HFF-Myc (cell line): ENCODE measurements at regions not wholly inside any gene's neighbourhood (a gene's known extent, or its start where the extent isn't known, plus 50 kb on each side); places are given as distances from the start of the nearest gene placed in this dataset.

ENCODE experiments used
- DNase-seq: peaks from one replicate; pipeline ENCODE4 v3.0.0-alpha.2; 2011; ENCODE audit warnings: low read depth; ENCODE audit errors: extremely low read depth
- H3K4me3 ChIP-seq: replicated peaks from 2 replicates; pipeline ENCODE4 v1.5.1; 2011; ENCODE audit warnings: low read depth, mild to moderate bottlenecking, control low read depth, low read length
- TF ChIP-seq, protein P1 (sequence below): IDR thresholded peaks from 2 replicates; pipeline ENCODE4 v1.5.1; 2012; ENCODE audit warnings: mild to moderate bottlenecking, low read depth, low read length, control low read depth; ENCODE audit errors: missing control alignments

DNA sequence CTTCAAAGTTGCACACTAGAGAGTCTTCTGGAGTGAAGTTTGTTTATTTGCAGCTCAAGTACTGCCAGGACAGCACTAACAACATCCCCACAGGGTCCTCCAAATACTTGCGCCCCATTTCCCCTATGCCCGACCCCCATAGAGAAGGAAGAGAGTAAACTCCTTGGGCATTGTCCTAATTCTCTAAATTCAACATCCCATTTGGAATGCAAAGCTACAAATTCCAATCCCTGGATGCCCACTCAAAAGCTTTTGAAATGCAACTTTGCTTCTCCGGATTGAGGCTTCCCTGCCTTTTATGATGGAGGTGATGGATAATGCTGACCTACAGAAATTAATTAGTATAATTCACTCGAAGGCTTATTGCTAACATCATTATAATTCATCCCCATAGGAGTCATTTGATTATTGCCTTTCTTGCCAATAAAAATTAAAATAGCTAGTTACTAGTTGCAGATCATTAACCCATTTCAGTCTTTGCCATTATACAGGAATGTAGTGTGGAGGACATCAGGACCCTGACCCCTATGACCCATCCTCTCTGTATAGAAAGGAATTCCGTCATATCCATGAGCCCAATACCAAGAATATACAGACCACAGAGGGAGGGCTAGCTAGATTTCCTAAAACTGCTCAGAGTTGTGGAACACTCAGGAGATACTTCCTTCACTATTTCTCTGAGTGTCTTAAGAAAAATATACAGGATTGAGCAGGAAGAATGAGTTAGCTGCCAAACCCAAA is 277.6 kb downstream of the ZNF608 start:
- no peak for DNase-seq
- no peak overlapping the region for H3K4me3 ChIP-seq
- TF ChIP-seq, protein P1, sequence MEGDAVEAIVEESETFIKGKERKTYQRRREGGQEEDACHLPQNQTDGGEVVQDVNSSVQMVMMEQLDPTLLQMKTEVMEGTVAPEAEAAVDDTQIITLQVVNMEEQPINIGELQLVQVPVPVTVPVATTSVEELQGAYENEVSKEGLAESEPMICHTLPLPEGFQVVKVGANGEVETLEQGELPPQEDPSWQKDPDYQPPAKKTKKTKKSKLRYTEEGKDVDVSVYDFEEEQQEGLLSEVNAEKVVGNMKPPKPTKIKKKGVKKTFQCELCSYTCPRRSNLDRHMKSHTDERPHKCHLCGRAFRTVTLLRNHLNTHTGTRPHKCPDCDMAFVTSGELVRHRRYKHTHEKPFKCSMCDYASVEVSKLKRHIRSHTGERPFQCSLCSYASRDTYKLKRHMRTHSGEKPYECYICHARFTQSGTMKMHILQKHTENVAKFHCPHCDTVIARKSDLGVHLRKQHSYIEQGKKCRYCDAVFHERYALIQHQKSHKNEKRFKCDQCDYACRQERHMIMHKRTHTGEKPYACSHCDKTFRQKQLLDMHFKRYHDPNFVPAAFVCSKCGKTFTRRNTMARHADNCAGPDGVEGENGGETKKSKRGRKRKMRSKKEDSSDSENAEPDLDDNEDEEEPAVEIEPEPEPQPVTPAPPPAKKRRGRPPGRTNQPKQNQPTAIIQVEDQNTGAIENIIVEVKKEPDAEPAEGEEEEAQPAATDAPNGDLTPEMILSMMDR = no peak

DNA sequence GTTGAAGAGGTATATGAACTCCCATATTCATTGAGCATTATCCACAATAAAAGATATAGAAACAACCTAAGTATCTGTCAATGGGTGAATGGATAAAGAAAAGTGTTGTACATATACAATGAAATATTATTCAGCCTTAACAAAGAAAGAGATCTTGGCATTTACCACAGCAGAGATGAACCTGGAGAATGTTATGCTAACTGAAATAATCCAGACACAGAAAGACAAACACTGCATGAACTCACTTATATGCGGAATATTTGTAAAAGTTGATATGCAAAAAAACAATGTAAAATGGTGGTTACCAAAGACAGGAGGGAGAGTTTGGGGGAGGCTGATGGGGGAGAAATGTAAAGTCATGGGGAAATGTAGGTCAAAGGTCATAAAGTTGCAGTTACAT is 278.7 kb downstream of the ZNF608 start:
- no peak for DNase-seq
- no peak overlapping the region for H3K4me3 ChIP-seq
- TF ChIP-seq, protein P1 = no peak

DNA sequence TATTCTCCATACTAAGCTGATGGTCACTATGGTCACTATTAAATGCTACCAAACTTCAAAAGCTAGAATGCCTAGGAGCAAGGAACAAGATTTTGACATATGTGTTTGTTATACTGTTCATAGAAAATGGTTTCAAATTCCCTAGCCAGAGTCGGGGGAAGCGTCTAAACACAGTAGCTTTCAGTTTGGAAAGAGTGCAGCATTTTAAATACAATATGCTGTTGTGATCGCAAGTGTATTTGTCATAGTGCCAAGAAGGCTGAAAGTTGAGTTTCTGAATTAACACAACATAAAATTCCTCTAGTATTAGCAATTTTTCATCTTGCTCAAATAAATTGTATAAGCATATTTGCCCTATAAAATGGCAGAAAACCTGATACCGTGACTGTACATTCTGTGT is 280.4 kb downstream of the ZNF608 start:
- no peak for DNase-seq
- TF ChIP-seq, protein P1 = no peak
- H3K4me3 ChIP-seq = no peak overlapping the region

DNA sequence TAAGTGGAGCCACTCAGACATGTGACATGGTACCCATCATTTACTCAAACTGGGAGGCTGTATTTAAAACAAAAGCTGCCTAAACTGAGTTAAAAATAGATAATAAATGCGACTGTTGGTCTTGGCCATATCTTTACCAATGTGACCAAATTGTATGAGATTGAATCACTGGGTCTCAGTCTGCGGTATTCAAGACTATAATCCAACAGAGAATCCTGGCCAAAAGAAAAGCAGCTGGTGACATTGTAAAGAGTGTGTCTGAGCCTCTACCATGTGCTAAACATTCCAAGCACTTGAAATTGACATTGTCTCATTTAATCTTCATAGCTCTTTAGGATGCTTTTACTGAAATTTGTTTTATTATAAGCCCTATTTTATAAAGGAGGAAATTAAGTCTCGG is 282.6 kb downstream of the ZNF608 start:
- DNase-seq = no peak
- TF ChIP-seq, protein P1 = no peak
- no peak overlapping the region for H3K4me3 ChIP-seq

GRCh38 chr5:124462751-124463150 is 283.7 kb downstream of the ZNF608 start:
- DNase-seq = no peak
- TF ChIP-seq, protein P1 = no peak
- H3K4me3 ChIP-seq = no peak overlapping the region

GRCh38 chr5:124461941-124462340 is 284.5 kb downstream of the ZNF608 start:
- DNase-seq = no peak
- H3K4me3 ChIP-seq = no peak overlapping the region

More at GRCh38 chr5:124461941-124462340, 284.5 kb downstream of the ZNF608 start:
- TF ChIP-seq, protein P1 = no peak
